ENCODE measurements at regions not wholly inside any gene's neighbourhood (a gene's known extent, or its start where the extent isn't known, plus 50 kb on each side); places are given as distances from the start of the nearest gene placed in this dataset.
A peak's percentile ranks its signal among the peaks of the same experiment; 100 is the strongest.

DNA sequence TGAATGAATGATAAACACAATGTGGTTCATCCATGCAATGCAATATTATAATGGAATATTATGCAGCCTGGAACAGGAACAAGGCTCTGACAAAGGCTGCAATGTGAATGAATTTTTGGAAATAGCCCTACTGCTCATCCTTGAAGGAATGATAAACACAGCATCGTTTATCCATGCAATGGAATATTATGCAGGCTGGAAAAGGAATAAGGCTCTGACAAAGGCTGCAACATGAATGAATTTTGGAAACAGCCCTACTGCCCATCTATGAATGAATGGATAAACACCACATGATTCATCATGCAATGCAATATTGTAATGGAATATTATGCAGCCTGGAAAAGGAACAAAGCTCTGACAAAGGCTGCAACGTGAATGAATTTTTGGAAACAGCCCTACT is 159.4 kb downstream of the CRLF2 start (continued):
- TF ChIP-seq GABPB1 (CRISPR knock-in tag; IDR thresholded peaks at IDR 0.05): no peak

DNA sequence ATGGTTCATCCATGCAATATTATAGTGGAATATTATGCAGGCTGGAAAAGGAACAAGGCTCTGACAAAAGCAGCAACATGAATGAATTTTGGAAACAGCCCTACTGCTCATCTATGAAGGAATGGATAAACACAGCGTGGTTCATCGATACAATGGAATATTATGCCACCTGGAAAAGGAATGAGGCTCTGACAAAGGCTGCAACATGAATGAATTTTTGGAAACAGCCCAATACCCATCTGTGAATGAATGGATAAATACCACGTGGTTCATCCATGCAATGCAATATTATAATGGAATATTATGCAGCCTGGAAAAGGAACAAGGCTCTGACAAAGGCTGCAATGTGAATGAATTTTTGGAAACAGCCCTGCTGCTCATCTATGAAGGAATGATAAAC is 160.4 kb downstream of the CRLF2 start:
- in situ Hi-C loops (cut with MboI): no loop called here
- no peak overlapping the region for H2AFZ ChIP-seq (ENCODE audit: low read depth, low read length)
- no peaks in the 10 kb centered on the region for H3K27me3 ChIP-seq (ENCODE audit: control insufficient read depth in 2 of 2, insufficient read depth in 2 of 2, low read length in 2 of 2)
- no peak for DNase-seq (ENCODE audit: extremely low read depth in 1 of 4, low spot score in 3 of 4)
- POLR2A ChIA-PET: no interaction called here
- H3K4me3 ChIP-seq: no peak overlapping the region
- no peak for ATAC-seq
- peaks cover 9% of the 10 kb centered on the region; the same call in 1 of the 2 replicates for H3K9me3 ChIP-seq (replicated peaks; ENCODE audit: control insufficient read depth, insufficient read depth, low read depth, low read length)
- H3K4me2 ChIP-seq (ENCODE audit: insufficient read depth, low read length): no peak overlapping the region
- no peaks in the 10 kb centered on the region for H3K79me2 ChIP-seq (ENCODE audit: control insufficient read depth, insufficient read depth, low read length)
- no peak overlapping the region for H3K27ac ChIP-seq (ENCODE audit: extremely low read depth, low read depth, low read length)
- no TSS peak for BruUV-seq (replicated peaks)
- no peaks in the 10 kb centered on the region for H3K9me1 ChIP-seq (ENCODE audit: control insufficient read depth, insufficient read depth, low read length)
- no peak overlapping the region for H3K9ac ChIP-seq (ENCODE audit: insufficient read depth in 1 of 2, low read depth in 2 of 2, low read length in 2 of 2)
- CTCF ChIA-PET (ENCODE audit: low intra/inter-chr PET ratio): no interaction called here
- WGBS (ENCODE audit: insufficient coverage, low coverage, missing lambda C conversion rate): 18% methylated on average over 3 of the region's 3 CpGs
- no peak for FAIRE-seq
- no peaks in the 10 kb centered on the region; a peak in 1 of 5 replicates for H3K4me1 ChIP-seq (replicated peaks in 1 of 2; ENCODE audit: control insufficient read depth in 2 of 2, insufficient read depth in 2 of 2, low read length in 2 of 2)
- H4K20me1 ChIP-seq (replicated peaks; ENCODE audit: control insufficient read depth, insufficient read depth, low read length): no peaks in the 10 kb centered on the region
- TF ChIP-seq RBM25 (IDR thresholded peaks at IDR 0.05; ENCODE audit: low read depth, low read length, severe bottlenecking) (peak; percentile 75), ZNF146 (CRISPR knock-in tag; IDR thresholded peaks at IDR 0.05; ENCODE audit: unreplicated experiment) (peak; percentile 37), ZNF239 (CRISPR knock-in tag; IDR thresholded peaks at IDR 0.05) (peak; percentile 89), RFX5 (IDR thresholded peaks at IDR 0.05; ENCODE audit: low read depth, low read length) (no peak), SUPT5H (IDR thresholded peaks at IDR 0.05) (no peak), CHD4 (IDR thresholded peaks at IDR 0.05; ENCODE audit: insufficient read depth, insufficient replicate concordance, low read depth, low read length, poor library complexity, severe bottlenecking) (peak; percentile 20), KDM4B (IDR thresholded peaks at IDR 0.05; ENCODE audit: borderline replicate concordance in 2 of 2, low read depth in 1 of 2) (no peak), BCOR (IDR thresholded peaks at IDR 0.05) (no peak), ZNF23 (CRISPR knock-in tag; IDR thresholded peaks at IDR 0.05) (no peak), ZKSCAN3 (CRISPR knock-in tag; IDR thresholded peaks at IDR 0.05) (no peak)
- TF ChIP-seq, protein P1, sequence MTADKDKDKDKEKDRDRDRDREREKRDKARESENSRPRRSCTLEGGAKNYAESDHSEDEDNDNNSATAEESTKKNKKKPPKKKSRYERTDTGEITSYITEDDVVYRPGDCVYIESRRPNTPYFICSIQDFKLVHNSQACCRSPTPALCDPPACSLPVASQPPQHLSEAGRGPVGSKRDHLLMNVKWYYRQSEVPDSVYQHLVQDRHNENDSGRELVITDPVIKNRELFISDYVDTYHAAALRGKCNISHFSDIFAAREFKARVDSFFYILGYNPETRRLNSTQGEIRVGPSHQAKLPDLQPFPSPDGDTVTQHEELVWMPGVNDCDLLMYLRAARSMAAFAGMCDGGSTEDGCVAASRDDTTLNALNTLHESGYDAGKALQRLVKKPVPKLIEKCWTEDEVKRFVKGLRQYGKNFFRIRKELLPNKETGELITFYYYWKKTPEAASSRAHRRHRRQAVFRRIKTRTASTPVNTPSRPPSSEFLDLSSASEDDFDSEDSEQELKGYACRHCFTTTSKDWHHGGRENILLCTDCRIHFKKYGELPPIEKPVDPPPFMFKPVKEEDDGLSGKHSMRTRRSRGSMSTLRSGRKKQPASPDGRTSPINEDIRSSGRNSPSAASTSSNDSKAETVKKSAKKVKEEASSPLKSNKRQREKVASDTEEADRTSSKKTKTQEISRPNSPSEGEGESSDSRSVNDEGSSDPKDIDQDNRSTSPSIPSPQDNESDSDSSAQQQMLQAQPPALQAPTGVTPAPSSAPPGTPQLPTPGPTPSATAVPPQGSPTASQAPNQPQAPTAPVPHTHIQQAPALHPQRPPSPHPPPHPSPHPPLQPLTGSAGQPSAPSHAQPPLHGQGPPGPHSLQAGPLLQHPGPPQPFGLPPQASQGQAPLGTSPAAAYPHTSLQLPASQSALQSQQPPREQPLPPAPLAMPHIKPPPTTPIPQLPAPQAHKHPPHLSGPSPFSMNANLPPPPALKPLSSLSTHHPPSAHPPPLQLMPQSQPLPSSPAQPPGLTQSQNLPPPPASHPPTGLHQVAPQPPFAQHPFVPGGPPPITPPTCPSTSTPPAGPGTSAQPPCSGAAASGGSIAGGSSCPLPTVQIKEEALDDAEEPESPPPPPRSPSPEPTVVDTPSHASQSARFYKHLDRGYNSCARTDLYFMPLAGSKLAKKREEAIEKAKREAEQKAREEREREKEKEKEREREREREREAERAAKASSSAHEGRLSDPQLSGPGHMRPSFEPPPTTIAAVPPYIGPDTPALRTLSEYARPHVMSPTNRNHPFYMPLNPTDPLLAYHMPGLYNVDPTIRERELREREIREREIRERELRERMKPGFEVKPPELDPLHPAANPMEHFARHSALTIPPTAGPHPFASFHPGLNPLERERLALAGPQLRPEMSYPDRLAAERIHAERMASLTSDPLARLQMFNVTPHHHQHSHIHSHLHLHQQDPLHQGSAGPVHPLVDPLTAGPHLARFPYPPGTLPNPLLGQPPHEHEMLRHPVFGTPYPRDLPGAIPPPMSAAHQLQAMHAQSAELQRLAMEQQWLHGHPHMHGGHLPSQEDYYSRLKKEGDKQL (CRISPR knock-in tag; IDR thresholded peaks at IDR 0.05; ENCODE audit: borderline replicate concordance): no peak
- no peaks in the 10 kb centered on the region for H3K36me3 ChIP-seq (ENCODE audit: control insufficient read depth, insufficient read depth, low read length)
- intact Hi-C loops (cut with micrococcal nuclease): no loop called here
